GM11168 (cell line): ENCODE measurements at regions not wholly inside any gene's neighbourhood (a gene's known extent, or its start where the extent isn't known, plus 50 kb on each side); places are given as distances from the start of the nearest gene placed in this dataset.
"Not testable (repeated sequence)": the region's sequence is repeated elsewhere in the genome, so short reads cannot be mapped to it uniquely, and the experiment has no call there.

ENCODE experiments used
- in situ Hi-C: fragments of 300-500 bp; cut with MboI; formaldehyde crosslinking; loops from one replicate; pipeline ENCODE4 v1.12.0; 2022; ENCODE audit warnings: low sequenced_read_pairs; ENCODE audit not compliant: unreplicated experiment

- in situ Hi-C loops = no loop called here
Observed at GRCh38 chr7:120170834-120171233, 102.1 kb upstream of the KCND2 start.

GRCh38 chr7:120171406-120171805, 101.6 kb upstream of the KCND2 start:
- in situ Hi-C loops = no loop called here

- in situ Hi-C loops = no loop called here
Observed at GRCh38 chr7:120180221-120180620, 92.8 kb upstream of the KCND2 start.

GRCh38 chr7:120181499-120181898, 91.5 kb upstream of the KCND2 start:
- in situ Hi-C loops = no loop called here

DNA sequence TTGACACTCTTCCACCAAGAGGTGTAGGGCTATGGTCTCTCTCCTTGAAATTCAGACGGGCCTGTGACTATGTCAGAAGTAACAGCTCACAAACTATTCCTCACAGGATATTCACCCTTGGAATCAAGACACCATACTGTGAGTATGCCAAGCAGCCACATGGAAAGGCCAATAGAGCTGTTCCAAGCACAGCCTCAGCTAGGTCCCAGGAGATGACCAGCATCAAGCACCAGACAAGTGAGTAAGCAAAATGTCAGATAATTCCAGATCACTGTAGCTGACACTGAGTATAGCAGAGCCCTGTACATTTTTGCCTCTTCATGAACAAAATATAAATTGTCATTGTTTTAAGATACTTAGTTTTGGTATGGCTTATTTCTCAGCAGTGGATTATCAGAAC, 88.1 kb upstream of the KCND2 start:
- in situ Hi-C loops = no loop called here

- in situ Hi-C loops = no loop called here
Observed at GRCh38 chr7:120185940-120186682, 86.9 kb upstream of the KCND2 start.

GRCh38 chr7:120186688-120187087, 86.3 kb upstream of the KCND2 start:
- in situ Hi-C loops = no loop called here

GRCh38 chr7:120189623-120190022, 83.4 kb upstream of the KCND2 start:
- in situ Hi-C loops = no loop called here

GRCh38 chr7:120190109-120190508, 82.9 kb upstream of the KCND2 start:
- in situ Hi-C loops = no loop called here

GRCh38 chr7:120190566-120190965, 82.4 kb upstream of the KCND2 start:
- in situ Hi-C loops = no loop called here

DNA sequence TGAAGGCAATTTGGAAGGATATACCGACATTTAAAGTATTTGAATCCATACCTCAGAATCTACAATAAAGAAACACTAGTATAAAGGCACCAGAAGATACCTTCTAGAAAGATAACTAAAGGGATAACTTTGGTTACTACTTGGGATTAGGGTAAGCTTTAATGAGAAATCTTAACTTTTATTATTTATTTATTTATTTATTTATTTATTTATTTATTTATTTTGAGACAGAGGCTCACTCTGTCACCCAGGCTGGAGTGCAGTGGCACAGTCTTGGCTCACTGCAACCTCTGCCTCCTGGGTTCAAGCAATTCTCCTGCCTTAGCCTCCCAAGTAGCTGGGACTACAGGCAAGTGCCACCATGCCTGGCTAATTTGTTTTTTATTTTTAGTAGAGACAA, 81.6 kb upstream of the KCND2 start:
- in situ Hi-C loops = not testable (repeated sequence)

DNA sequence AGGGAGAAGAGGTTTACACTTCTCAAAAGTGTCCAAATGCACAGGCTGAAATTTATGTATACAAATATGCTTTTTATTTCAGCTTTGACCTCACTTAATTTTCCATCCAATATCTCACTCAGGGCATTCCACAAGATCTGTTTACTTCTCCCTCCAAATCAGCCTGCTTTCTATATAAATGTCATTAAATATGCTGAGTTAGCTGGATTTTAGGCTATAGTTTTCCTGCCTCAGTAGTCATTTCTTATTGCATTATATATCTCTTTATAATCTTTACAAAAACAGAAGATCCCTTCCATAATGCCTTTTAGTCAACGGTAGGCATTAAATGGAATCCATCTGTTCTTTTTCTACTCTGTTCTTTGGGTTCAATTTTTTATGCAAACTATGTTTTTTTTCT, 71.7 kb upstream of the KCND2 start:
- in situ Hi-C loops = no loop called here

DNA sequence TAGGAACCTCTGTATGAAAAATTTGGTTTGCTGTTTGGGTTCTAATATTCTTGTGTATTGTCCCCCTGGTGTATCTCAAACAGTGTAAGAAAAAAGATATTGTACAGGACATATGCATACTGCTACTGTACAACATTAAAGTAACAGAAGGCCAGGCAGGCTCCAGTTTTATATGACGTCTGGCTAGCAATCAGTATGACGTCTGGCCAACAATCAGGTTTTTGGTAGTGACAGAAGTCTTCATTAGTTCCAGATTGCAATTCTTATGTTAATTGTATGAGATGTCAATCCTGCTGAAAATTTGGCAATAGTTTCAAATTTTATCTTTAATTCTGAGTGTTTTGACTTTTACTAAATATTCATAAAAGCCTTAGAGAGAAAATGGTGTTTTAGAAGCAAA, 67.9 kb upstream of the KCND2 start:
- in situ Hi-C loops = no loop called here

GRCh38 chr7:120207037-120207436, 65.9 kb upstream of the KCND2 start:
- in situ Hi-C loops = no loop called here

DNA sequence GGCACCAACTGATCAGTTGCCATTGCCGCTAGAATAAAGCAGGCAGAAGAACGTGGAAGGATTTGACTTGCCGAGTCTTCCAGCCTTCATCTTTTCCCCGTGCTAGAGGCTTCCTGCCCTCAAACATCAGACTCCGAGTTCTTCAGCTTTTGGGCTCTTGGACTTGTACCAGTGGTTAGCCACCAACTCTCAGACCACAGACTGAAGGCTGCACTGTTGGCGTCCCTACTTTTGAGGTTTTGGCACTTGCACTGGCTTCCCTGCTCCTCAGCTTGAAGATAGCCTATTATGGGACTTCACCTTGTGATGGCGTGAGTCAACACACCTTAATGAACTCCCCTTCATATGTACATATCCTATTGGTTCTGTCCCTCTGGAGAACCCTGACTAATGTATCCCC, 57.3 kb upstream of the KCND2 start:
- in situ Hi-C loops = no loop called here

DNA sequence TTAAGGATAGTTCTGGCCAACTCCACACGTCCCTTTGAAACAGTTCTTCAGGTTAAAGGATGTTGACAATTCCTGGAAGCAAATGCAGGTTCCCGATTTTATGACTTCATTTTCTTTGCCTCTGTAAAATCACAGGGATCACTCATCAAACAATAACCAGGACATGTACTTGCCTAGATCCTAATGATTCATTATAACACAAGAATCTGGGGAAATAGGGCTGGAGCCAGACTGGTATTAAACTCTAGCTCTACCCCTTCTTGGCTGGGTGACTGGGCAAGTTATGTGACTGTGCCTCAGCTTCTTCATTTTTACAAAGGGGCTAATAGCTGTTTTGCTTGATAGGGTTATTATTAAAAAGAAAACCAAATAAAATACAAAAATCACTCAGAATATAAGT, 56.0 kb upstream of the KCND2 start:
- in situ Hi-C loops = no loop called here

GRCh38 chr7:120218712-120219111, 54.3 kb upstream of the KCND2 start:
- in situ Hi-C loops = no loop called here

DNA sequence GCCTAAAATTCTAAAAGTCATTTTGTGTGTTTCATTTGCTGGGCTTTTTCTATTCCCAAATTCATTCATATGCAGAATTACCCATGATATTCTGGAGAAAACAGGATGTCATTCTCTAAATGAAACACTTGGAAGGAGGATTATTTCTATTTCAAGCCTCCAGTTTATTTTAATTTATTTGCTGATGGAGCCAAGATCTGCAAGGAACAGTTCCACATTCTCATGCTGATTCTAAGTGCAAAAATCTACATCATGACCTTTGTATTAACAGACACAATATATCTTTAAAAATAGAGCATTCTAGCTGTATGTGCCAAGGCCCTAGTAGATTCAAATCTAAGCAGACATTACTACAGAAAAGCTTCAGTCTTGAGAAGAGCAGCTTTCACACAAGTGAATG, 51.3 kb upstream of the KCND2 start:
- in situ Hi-C loops = no loop called here
